HepG2 (cell line): ENCODE measurements at regions not wholly inside any gene's neighbourhood (a gene's known extent, or its start where the extent isn't known, plus 50 kb on each side); places are given as distances from the start of the nearest gene placed in this dataset.

Source experiments
- ATAC-seq: fragments of 200-7000 bp; cut with Tn5 transposase; 3 replicates; pipeline ENCODE4 v1.9.1; 2020; ENCODE audit warnings: mild to moderate bottlenecking, moderate library complexity
- BruUV-seq: library from RNA; stranded (reverse); fragments of 400-500 nt; replicated peaks from 2 replicates; lab custom pipeline; 2021; lab: Mats Ljungman, UMichigan
- CTCF ChIA-PET: fragments of 300-600 bp; formaldehyde crosslinking; extraction: SDS; loops from one replicate; lab custom pipeline; 2021; ENCODE audit warnings: low total read pairs, inconsistent platforms, low intra/inter-chr PET ratio; lab: Yijun Ruan, JAX
- POLR2A ChIA-PET: fragments of 350-600 bp; sonication (Branson Sonifier 250); formaldehyde crosslinking; loops from one replicate; lab custom pipeline; 2020; ENCODE audit warnings: antibody characterized with exemption, inconsistent platforms; lab: Yijun Ruan, JAX
- DNase-seq: peaks from one replicate; pipeline ENCODE4 v3.0.0-alpha.2; 2015; ENCODE audit warnings: low spot score
- FAIRE-seq: peaks from 3 replicates; lab custom pipeline; 2011; peaks lifted over from hg19 to GRCh38; lab: Jason Lieb, UNC
- H2AFZ ChIP-seq: one replicate; pipeline ENCODE4 v1.6.1; 2011; ENCODE audit warnings: low read length, inconsistent platforms
- H3K27ac ChIP-seq: fragments of 300-600 bp; 3 replicates; pipeline ENCODE4 v1.8.0; 2011; ENCODE audit warnings: mixed run types, mild to moderate bottlenecking, mixed read lengths, low read length, inconsistent platforms; ENCODE audit not compliant: insufficient read depth; ENCODE audit errors: extremely low read length
- H3K27me3 ChIP-seq, 2 experiments: fragments of 200-600 bp in 1 of 2; 2 replicates in 1 of 2; 3 replicates in 1 of 2; pipeline versions ENCODE4 v1.6.0 to v1.8.0; 2011; ENCODE audit warnings: low read length in 2 of 2, mild to moderate bottlenecking in 2 of 2, moderate library complexity in 2 of 2, inconsistent platforms in 1 of 2; ENCODE audit not compliant: insufficient read depth in 2 of 2, control insufficient read depth in 1 of 2
- H3K36me3 ChIP-seq, 2 experiments: fragments of 200-600 bp in 1 of 2; replicated peaks in 1 of 2; 2 replicates in 1 of 2; 3 replicates in 1 of 2; pipeline versions ENCODE4 v1.5.1 to v1.8.0; 2011; ENCODE audit warnings: low read length in 2 of 2, inconsistent platforms in 1 of 2; ENCODE audit not compliant: insufficient read depth in 2 of 2, control insufficient read depth in 1 of 2
- H3K4me1 ChIP-seq: 2 replicates; pipeline ENCODE4 v1.5.1; 2012; ENCODE audit warnings: low read length, inconsistent platforms; ENCODE audit not compliant: insufficient read depth
- H3K4me2 ChIP-seq: 2 replicates; pipeline ENCODE4 v1.6.0; 2011; ENCODE audit warnings: low read depth, low read length, inconsistent platforms
- H3K4me3 ChIP-seq, 3 experiments: fragments of 200-600 bp in 1 of 3; sonication (generic), shearing (Covaris generic) in 1 of 3; replicated peaks in 1 of 3; 2 replicates each; pipeline ENCODE4 v1.5.1; 2011 to 2016; ENCODE audit warnings: low read length in 3 of 3, inconsistent platforms in 2 of 3, low read depth in 2 of 3, mild to moderate bottlenecking in 2 of 3, control low read depth in 1 of 3, mixed read lengths in 1 of 3; ENCODE audit not compliant: insufficient read depth in 1 of 3
- H3K79me2 ChIP-seq: one replicate; pipeline ENCODE4 v1.6.1; 2011; ENCODE audit warnings: low read length, inconsistent platforms; ENCODE audit not compliant: insufficient read depth
- H3K9ac ChIP-seq: 2 replicates; pipeline ENCODE4 v1.6.0; 2011; ENCODE audit warnings: mild to moderate bottlenecking, low read depth, low read length, inconsistent platforms; ENCODE audit not compliant: insufficient read depth
- H3K9me3 ChIP-seq: 2 replicates; pipeline ENCODE4 v1.5.1; 2012; ENCODE audit warnings: mild to moderate bottlenecking, low read length
- H4K20me1 ChIP-seq: 2 replicates; pipeline ENCODE4 v1.6.0; 2011; ENCODE audit warnings: inconsistent platforms, mild to moderate bottlenecking, low read length, moderate library complexity; ENCODE audit not compliant: insufficient read depth
- AGO1 ChIP-seq: fragments of 200-400 bp; formaldehyde crosslinking; IDR thresholded peaks from 2 replicates; pipeline ENCODE4 v1.6.1; 2017; ENCODE audit warnings: mild to moderate bottlenecking, low read depth, low read length, moderate library complexity; ENCODE audit not compliant: poor library complexity, severe bottlenecking
- SMC3 ChIP-seq: IDR thresholded peaks from 2 replicates; pipeline ENCODE4 v1.6.1; 2011; ENCODE audit warnings: low read length, improper control_type of control experiment
- SRSF9 ChIP-seq: fragments of 200-400 bp; formaldehyde crosslinking; IDR thresholded peaks from 2 replicates; pipeline ENCODE4 v1.6.1; 2018; ENCODE audit warnings: borderline replicate concordance, mild to moderate bottlenecking, low read depth, low read length; ENCODE audit not compliant: insufficient read depth, poor library complexity, severe bottlenecking
- TAF15 ChIP-seq: fragments of 200-400 bp; formaldehyde crosslinking; IDR thresholded peaks from one replicate; pipeline ENCODE4 v1.6.1; 2018; ENCODE audit warnings: mild to moderate bottlenecking, low read depth, low read length; ENCODE audit not compliant: poor library complexity, severe bottlenecking
- ZFAT ChIP-seq: sonication (generic); formaldehyde crosslinking; conservative IDR thresholded peaks from 2 replicates; pipeline ENCODE4 v1.8.1; 2023; ENCODE audit warnings: missing genetic modification reagents, inconsistent platforms
- ZNF556 ChIP-seq: sonication (generic); formaldehyde crosslinking; IDR thresholded peaks from 2 replicates; pipeline ENCODE4 v1.4.0; 2020; ENCODE audit warnings: mild to moderate bottlenecking, missing genetic modification reagents, borderline replicate concordance
- ZNF619 ChIP-seq: sonication (generic); formaldehyde crosslinking; IDR thresholded peaks from 2 replicates; pipeline ENCODE4 v1.4.0; 2020; ENCODE audit warnings: mild to moderate bottlenecking, missing genetic modification reagents
- ZNF629 ChIP-seq: sonication (generic); formaldehyde crosslinking; conservative IDR thresholded peaks from 2 replicates; pipeline ENCODE4 v1.5.0; 2020; ENCODE audit warnings: missing genetic modification reagents
- WGBS: methylation state at CpG from one replicate; pipeline ENCODE4 v1.1.6; 2017; ENCODE audit warnings: low lambda C conversion rate; 5-methylcytosine and 5-hydroxymethylcytosine counted together
- in situ Hi-C: cut with HindIII; loops from 2 replicates; pipeline ENCODE4 v1.10.0; 2017; ENCODE audit warnings: low pct_unique_long_range_greater_than_20kb; ENCODE audit not compliant: extremely low pct_ligation_motif_present
- intact Hi-C: fragments of 100-400 bp; cut with micrococcal nuclease; formaldehyde crosslinking; loops from one replicate; pipeline ENCODE4 v1.10.0; 2022; ENCODE audit not compliant: unreplicated experiment
- TF ChIP-seq, protein P1 (sequence below): sonication (generic); formaldehyde crosslinking; IDR thresholded peaks from one replicate; pipeline ENCODE4 v1.5.1; 2020; ENCODE audit warnings: mild to moderate bottlenecking, missing genetic modification reagents; ENCODE audit errors: not compliant biosample characterization

DNA sequence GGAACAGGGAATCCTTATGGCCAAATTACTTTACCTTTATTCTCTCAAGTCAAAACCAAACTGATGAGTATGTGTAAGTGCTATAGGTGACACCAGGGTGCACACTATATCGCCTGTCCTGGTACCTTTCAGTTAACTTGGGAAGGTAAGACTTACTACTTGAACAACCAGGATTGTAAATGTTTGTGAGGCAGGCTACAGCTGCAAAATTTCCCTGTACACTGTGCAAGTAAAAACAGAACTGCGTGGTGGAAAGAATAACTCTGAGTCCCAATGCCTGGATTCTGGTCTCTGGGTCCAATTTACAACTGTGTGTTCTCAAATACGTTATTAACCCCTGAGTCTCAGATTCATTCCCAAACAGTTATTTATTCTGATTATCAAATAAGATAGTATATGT, 73.5 kb downstream of the TENT5C start:
- Histone ChIP-seq H3K9ac (no peak overlapping the region), H3K4me3 (no peak overlapping the region), H2AFZ (no peak overlapping the region), H3K27me3 (peaks cover 0 to 8% of the 10 kb centered on the region in 2 experiments; a peak in 1 of 5 replicates), H3K36me3 (no peaks in the 10 kb centered on the region), H3K79me2 (no peaks in the 10 kb centered on the region), H3K4me1 (no peaks in the 10 kb centered on the region), H4K20me1 (no peaks in the 10 kb centered on the region), H3K9me3 (no peaks in the 10 kb centered on the region), H3K27ac (no peak overlapping the region), H3K4me2 (no peak overlapping the region)
- POLR2A ChIA-PET = no interaction called here
- CTCF ChIA-PET = no interaction called here
- no TSS peak for BruUV-seq
- TF ChIP-seq SRSF9 (no peak), ZNF556 (no peak), ZFAT (CRISPR knock-in tag) (no peak), TAF15 (no peak), AGO1 (no peak), ZNF619 (CRISPR knock-in tag) (no peak), ZNF629 (CRISPR knock-in tag) (no peak), SMC3 (no peak)
- TF ChIP-seq, protein P1, sequence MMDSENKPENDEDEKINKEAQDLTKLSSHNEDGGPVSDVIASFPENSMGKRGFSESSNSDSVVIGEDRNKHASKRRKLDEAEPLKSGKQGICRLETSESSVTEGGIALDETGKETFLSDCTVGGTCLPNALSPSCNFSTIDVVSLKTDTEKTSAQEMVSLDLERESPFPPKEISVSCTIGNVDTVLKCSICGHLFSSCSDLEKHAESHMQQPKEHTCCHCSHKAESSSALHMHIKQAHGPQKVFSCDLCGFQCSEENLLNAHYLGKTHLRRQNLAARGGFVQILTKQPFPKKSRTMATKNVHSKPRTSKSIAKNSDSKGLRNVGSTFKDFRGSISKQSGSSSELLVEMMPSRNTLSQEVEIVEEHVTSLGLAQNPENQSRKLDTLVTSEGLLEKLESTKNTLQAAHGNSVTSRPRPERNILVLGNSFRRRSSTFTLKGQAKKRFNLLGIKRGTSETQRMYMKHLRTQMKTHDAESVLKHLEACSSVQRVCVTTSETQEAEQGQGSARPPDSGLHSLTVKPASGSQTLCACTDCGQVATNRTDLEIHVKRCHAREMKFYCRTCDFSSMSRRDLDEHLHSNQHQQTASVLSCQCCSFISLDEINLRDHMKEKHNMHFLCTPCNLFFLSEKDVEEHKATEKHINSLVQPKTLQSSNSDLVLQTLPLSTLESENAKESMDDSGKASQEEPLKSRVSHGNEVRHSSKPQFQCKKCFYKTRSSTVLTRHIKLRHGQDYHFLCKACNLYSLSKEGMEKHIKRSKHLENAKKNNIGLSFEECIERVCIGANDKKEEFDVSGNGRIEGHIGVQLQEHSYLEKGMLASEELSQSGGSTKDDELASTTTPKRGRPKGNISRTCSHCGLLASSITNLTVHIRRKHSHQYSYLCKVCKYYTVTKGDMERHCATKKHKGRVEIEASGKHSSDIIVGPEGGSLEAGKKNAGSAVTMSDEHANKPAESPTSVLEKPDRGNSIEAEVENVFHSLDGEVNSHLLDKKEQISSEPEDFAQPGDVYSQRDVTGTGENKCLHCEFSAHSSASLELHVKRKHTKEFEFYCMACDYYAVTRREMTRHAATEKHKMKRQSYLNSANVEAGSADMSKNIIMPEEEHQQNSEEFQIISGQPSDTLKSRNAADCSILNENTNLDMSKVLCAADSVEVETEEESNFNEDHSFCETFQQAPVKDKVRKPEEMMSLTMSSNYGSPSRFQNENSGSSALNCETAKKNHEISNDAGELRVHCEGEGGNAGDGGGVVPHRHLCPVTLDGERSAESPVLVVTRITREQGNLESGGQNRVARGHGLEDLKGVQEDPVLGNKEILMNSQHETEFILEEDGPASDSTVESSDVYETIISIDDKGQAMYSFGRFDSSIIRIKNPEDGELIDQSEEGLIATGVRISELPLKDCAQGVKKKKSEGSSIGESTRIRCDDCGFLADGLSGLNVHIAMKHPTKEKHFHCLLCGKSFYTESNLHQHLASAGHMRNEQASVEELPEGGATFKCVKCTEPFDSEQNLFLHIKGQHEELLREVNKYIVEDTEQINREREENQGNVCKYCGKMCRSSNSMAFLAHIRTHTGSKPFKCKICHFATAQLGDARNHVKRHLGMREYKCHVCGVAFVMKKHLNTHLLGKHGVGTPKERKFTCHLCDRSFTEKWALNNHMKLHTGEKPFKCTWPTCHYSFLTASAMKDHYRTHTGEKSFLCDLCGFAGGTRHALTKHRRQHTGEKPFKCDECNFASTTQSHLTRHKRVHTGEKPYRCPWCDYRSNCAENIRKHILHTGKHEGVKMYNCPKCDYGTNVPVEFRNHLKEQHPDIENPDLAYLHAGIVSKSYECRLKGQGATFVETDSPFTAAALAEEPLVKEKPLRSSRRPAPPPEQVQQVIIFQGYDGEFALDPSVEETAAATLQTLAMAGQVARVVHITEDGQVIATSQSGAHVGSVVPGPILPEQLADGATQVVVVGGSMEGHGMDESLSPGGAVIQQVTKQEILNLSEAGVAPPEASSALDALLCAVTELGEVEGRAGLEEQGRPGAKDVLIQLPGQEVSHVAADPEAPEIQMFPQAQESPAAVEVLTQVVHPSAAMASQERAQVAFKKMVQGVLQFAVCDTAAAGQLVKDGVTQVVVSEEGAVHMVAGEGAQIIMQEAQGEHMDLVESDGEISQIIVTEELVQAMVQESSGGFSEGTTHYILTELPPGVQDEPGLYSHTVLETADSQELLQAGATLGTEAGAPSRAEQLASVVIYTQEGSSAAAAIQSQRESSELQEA (CRISPR knock-in tag) = no peak
- intact Hi-C loops = no loop called here
- in situ Hi-C loops = loop anchor here (10.0 kb wide), 1 partner anchor 164 kb away; no protein-coding TSS in a partner anchor
- DNase-seq = no peak
- FAIRE-seq = no peak
- no peak for ATAC-seq
- WGBS = 4% methylated on average over 3 of the region's 3 CpGs
